HG02642 (cell line): ENCODE measurements at regions not wholly inside any gene's neighbourhood (a gene's known extent, or its start where the extent isn't known, plus 50 kb on each side); places are given as distances from the start of the nearest gene placed in this dataset.

Source experiments
- ATAC-seq: cut with Tn5 transposase; IDR thresholded peaks from one replicate; pipeline ENCODE4 v1.9.1; 2021; ENCODE audit warnings: mild to moderate bottlenecking; ENCODE audit not compliant: unreplicated experiment, poor library complexity

GRCh38 chr13:63427170-63427569 lies 2011.5 kb upstream of the PCDH20 start:
- no peak for ATAC-seq

GRCh38 chr13:63425131-63425530 lies 2009.5 kb upstream of the PCDH20 start:
- no peak for ATAC-seq

GRCh38 chr13:63421123-63421522 lies 2005.5 kb upstream of the PCDH20 start:
- no peak for ATAC-seq

- ATAC-seq, result no peak
These were observed 2005.0 kb upstream of the PCDH20 start for GRCh38 chr13:63420685-63421084.

GRCh38 chr13:63414247-63414646 lies 1998.6 kb upstream of the PCDH20 start:
- no peak for ATAC-seq

- ATAC-seq, result no peak
These were observed 1994.2 kb upstream of the PCDH20 start for GRCh38 chr13:63409791-63410351.

GRCh38 chr13:63408331-63409189 lies 1992.9 kb upstream of the PCDH20 start:
- no peak for ATAC-seq

GRCh38 chr13:63403733-63404132 lies 1988.1 kb upstream of the PCDH20 start:
- no peak for ATAC-seq

- no peak for ATAC-seq
These were observed 1981.1 kb upstream of the PCDH20 start for GRCh38 chr13:63396746-63397145.

- no peak for ATAC-seq
These were observed 1977.5 kb upstream of the PCDH20 start for GRCh38 chr13:63393112-63393511.

GRCh38 chr13:63389756-63390155 lies 1974.1 kb upstream of the PCDH20 start:
- no peak for ATAC-seq

- no peak for ATAC-seq
These were observed 1965.6 kb upstream of the PCDH20 start for GRCh38 chr13:63381078-63381859.

GRCh38 chr13:63377986-63378385 lies 1962.3 kb upstream of the PCDH20 start:
- ATAC-seq, result no peak

- no peak for ATAC-seq
These were observed 1954.5 kb upstream of the PCDH20 start for GRCh38 chr13:63370101-63370500.

GRCh38 chr13:63367522-63368198 lies 1952.0 kb upstream of the PCDH20 start:
- no peak for ATAC-seq

GRCh38 chr13:63364159-63364558 lies 1948.5 kb upstream of the PCDH20 start:
- no peak for ATAC-seq

GRCh38 chr13:63351533-63351932 lies 1935.9 kb upstream of the PCDH20 start:
- ATAC-seq, result no peak

GRCh38 chr13:63351081-63351480 lies 1935.4 kb upstream of the PCDH20 start:
- ATAC-seq, result no peak

- ATAC-seq, result no peak
These were observed 1930.2 kb upstream of the PCDH20 start for GRCh38 chr13:63345835-63346234.

GRCh38 chr13:63344711-63345110 lies 1929.1 kb upstream of the PCDH20 start:
- no peak for ATAC-seq

GRCh38 chr13:63337921-63338320 lies 1922.3 kb upstream of the PCDH20 start:
- no peak for ATAC-seq
